ENCODE measurements at regions not wholly inside any gene's neighbourhood (a gene's known extent, or its start where the extent isn't known, plus 50 kb on each side); places are given as distances from the start of the nearest gene placed in this dataset.

- TF ChIP-seq CTCF (IDR thresholded peaks at IDR 0.05 in 8 of 11, conservative IDR thresholded peaks at IDR 0.05 in 3 of 11) (no peak), POLR2AphosphoS5 (IDR thresholded peaks at IDR 0.05) (no peak)
These were observed 146.5 kb downstream of the GLRX3 start for GRCh38 chr10:130282492-130283218.
